RWPE1 (cell line): ENCODE measurements at regions not wholly inside any gene's neighbourhood (a gene's known extent, or its start where the extent isn't known, plus 50 kb on each side); places are given as distances from the start of the nearest gene placed in this dataset.

ENCODE experiments used
- CTCF ChIA-PET: fragments of 350-600 bp; sonication (Branson Sonifier 250); formaldehyde crosslinking; extraction: SDS; loops from one replicate; lab custom pipeline; 2021; lab: Yijun Ruan, JAX
- POLR2A ChIA-PET: fragments of 400-600 bp; formaldehyde crosslinking; extraction: SDS; loops from one replicate; lab custom pipeline; 2020; ENCODE audit warnings: antibody characterized with exemption; ENCODE audit not compliant: low non-redundant PET; lab: Yijun Ruan, JAX
- DNase-seq: peaks from one replicate; pipeline ENCODE4 v3.0.0; 2012; ENCODE audit warnings: low spot score
- H3K27ac ChIP-seq: fragments of 450-650 bp; 2 replicates; pipeline ENCODE4 v1.5.1; 2017
- CTCF ChIP-seq: fragments of 450-650 bp; conservative IDR thresholded peaks from 2 replicates; pipeline ENCODE4 v1.5.1; 2017; ENCODE audit warnings: low read depth, mild to moderate bottlenecking

GRCh38 chr16:56066617-56067016, 124.7 kb upstream of the GNAO1 start:
- ChIA-PET CTCF (interaction anchor here (1.0 kb wide), 1 partner anchor 123 kb away, joined by 3 read pairs; no protein-coding TSS in a partner anchor), POLR2A (no interaction called here)
- H3K27ac ChIP-seq = no peak overlapping the region
- TF ChIP-seq CTCF = no peak
- no peak for DNase-seq

DNA sequence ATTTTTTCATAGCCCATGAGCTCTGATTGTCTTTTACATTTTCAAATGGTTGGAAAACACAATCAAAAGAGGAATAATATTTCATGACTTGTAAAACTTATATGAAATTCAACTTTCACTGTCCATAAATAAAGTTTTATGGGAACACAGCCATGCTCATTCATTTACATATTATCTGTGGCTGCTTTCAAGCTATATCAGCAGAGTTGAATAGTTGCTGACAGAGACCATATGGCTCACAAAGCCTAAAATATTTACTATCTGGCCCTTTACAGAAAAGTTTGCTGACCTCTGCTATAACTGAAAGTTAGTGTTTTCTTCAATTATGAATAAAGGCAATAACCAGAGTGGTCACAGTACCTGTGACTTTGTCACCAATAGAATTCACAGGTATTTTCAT, 128.2 kb upstream of the GNAO1 start:
- CTCF ChIA-PET = no interaction called here
- no peak for DNase-seq
- H3K27ac ChIP-seq = no peak overlapping the region
- TF ChIP-seq CTCF = no peak
- POLR2A ChIA-PET = no interaction called here

- CTCF ChIA-PET = interaction anchor here (0.8 kb wide), 1 partner anchor 261 kb away, joined by 3 read pairs; no protein-coding TSS in a partner anchor
- no peak for TF ChIP-seq CTCF
- H3K27ac ChIP-seq = no peak overlapping the region
- DNase-seq = no peak
- POLR2A ChIA-PET = no interaction called here
These were observed 134.1 kb upstream of the GNAO1 start for GRCh38 chr16:56057151-56057550.

DNA sequence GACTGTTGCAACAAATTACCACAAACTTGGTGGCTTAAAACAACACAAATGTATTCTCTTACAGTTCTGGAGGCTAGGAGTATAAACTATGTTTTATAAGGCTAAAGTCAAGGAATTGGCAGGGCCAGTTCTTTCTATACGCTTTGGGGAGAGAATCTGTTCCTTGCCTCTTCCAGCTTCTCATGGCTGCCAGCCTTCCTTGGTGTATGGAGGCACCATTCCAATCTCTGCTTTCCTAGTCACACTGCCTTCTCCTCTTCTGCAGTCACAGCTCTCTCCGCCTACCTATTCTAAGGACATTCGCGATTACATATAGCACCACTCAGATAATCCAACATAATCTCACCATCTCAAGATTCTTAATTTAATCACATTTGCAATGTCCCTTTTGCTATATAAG, 140.4 kb upstream of the GNAO1 start:
- ChIA-PET CTCF (no interaction called here), POLR2A (no interaction called here)
- TF ChIP-seq CTCF = no peak
- H3K27ac ChIP-seq = no peak overlapping the region
- DNase-seq = no peak

- CTCF ChIA-PET = interaction anchor here (0.7 kb wide), 1 partner anchor 329 kb away, joined by 3 read pairs; no protein-coding TSS in a partner anchor
- no peak for DNase-seq
- POLR2A ChIA-PET = no interaction called here
- no peak overlapping the region for H3K27ac ChIP-seq
- no peak for TF ChIP-seq CTCF
These were observed 142.7 kb upstream of the GNAO1 start for GRCh38 chr16:56048425-56049105.

DNA sequence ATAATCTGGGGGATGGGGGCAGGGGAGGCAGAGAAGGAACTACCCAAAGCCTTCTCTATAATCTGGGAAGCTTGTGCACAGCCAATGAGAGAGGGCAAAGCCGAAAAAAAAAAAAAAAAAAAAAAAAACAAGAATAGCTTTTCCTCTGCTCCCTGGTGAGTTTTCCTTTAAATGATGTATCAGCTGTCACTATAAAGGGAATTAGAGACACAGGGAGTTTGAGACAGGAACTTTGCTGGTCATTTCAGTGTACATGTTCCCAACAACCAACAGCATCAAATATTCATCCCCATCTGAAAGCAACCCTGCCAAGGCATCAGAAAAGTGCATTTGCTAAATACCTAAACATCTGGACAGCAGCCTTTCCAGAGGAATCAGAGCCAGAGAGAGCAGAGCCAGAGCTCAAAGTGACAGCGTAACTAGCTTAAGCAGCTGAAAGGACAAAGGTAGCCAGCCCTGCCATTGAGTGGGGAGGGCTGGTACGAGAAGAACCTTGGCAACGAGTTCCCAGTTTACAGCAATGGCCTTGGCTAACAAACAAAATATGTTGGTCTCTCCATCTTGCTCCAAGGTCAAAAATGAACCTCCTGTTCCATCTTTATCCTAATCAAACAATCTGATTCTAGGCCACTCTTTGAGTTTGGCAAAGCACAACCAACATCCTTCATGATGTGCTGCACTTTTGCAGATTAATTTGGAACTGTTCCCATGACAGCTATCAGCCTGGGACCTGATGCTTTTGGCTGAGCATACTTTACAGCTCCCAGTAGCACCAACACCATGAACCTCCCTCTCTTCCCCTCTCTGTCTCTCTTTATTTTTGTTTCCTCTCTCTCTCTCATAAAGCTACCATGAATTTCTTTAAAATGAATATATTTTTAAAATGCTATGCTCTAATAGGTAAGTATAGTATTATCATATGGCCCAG, 143.7 kb upstream of the GNAO1 start:
- POLR2A ChIA-PET = no interaction called here

More for the DNA sequence above, 143.7 kb upstream of the GNAO1 start:
- TF ChIP-seq CTCF = no peak
- H3K27ac ChIP-seq = no peak overlapping the region
- DNase-seq = no peak
- CTCF ChIA-PET = interaction anchor here (0.6 to 1.8 kb wide), 3 partner anchors 12 to 257 kb away, joined by 3 to 6 read pairs (median 4); no protein-coding TSS in a partner anchor
